NCI-H345 (cell line): ENCODE measurements at regions not wholly inside any gene's neighbourhood (a gene's known extent, or its start where the extent isn't known, plus 50 kb on each side); places are given as distances from the start of the nearest gene placed in this dataset.
"Not testable (repeated sequence)": the region's sequence is repeated elsewhere in the genome, so short reads cannot be mapped to it uniquely, and the experiment has no call there.

Experiments used
- DNase-seq: peaks from one replicate; lab custom pipeline; 2025; lab: John Stamatoyannopoulos, UW

DNA sequence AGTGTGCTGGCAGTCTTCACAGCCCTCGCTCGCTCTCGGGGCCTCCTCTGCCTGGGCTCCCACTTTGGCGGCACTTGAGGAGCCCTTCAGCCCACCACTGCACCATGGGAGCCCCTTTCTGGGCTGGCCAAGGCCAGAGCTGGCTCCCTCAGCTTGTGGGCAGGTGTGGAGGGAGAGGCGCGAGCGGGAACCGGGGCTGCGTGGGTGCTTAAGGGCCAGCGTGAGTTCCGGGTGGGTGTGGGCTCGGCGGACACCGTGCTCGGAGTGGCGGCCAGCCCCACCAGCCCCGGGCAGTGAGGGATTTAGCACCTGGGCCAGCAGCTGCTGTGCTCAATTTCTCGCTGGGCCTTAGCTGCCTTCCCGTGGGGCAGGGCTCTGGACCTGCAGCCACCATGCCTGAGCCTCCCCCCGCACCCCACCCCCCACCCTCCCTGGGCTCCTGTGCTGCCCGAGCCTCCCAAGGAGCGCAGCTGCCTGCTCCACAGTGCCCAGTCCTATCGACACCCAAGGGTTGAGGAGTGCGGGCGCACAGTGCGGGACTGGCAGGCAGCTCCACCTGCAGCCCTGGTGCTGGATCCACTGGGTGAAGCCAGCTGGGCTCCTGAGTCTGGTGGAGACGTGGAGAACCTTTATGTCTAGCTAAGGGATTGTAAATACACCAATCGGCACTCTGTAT, 684.4 kb upstream of the GOLIM4 start:
- DNase-seq, result not testable (repeated sequence)

DNA sequence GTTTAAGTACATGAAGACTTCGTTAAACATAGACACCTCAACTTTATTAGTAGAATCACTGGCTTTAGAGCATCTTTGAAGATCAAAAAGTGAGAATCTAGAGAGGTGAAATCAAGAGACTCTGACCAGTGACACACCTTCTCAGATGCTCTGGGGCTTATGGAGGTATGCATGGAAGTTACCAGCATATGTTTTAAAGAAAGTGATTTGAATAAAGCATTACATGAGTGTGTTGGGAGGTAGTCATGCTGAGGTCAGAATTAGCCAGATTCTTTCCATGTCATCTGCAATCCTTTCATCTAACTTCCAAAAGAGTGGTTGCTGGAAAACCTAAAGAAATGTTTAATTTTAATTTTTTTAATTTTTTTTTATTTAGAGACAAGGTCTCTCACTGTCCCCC, 658.0 kb upstream of the GOLIM4 start:
- no peak for DNase-seq

GRCh38 chr3:168752339-168752738, 656.6 kb upstream of the GOLIM4 start:
- DNase-seq, result no peak

GRCh38 chr3:168747697-168748096, 652.0 kb upstream of the GOLIM4 start:
- no peak for DNase-seq

DNA sequence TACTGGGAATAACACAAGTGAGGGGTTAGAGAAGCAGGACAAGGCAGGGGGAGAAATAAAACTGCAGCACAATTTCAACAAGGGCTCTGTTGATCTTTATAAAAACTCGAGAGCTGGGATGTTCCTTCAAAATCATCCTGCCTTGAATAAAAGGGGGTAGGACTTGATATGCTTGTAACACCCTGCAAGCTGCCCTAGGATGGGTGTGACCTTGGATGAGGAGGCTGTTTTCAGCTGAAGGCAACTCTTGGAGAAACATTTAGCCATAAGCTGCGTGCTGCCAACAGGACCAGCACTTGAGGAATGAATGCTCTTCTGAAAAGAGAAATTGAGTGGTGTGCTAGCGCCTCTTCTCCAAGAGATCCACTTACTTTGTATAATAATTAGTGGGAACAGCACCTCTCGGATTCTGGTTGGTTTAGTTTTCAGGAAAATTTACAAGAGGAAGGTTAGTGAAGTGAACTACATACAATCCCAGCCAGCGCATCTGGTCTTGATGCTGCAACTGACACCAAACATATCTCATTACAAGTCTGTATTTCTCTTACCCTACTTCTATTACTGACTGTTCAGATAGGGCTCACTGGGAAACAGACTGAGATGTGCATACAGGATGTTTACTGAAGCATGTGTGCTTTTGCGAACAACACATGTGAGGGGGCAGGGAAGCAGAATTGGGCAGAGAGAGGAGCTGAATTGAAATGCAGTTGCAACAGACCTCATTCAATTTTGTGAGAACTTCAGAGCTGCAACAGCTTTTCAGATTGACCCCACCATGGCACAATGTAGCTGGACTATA, 643.0 kb upstream of the GOLIM4 start:
- DNase-seq, result no peak

- DNase-seq, result no peak
Observed at GRCh38 chr3:168736202-168736601, 640.5 kb upstream of the GOLIM4 start.

DNA sequence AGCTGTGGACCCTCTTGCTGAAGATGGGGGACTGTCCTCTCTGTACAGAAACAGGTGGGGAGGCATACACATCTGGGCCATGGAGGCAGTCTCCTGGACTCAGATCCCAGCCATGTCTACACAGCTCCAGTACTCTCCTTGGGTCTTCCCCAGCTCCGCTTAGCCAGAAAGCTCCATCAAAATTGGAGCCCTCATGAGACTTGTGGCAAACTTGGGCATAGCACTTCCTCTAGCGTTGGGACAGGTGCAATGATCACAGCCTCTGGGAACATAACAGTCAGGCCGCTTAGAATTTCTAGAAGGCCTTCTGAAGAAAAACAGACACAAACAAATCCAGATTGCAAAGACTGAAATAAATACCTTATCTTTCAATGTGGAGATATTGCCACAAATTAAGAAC, 634.3 kb upstream of the GOLIM4 start:
- DNase-seq, result no peak

- DNase-seq, result no peak
Observed at GRCh38 chr3:168722091-168722490, 626.4 kb upstream of the GOLIM4 start.

DNA sequence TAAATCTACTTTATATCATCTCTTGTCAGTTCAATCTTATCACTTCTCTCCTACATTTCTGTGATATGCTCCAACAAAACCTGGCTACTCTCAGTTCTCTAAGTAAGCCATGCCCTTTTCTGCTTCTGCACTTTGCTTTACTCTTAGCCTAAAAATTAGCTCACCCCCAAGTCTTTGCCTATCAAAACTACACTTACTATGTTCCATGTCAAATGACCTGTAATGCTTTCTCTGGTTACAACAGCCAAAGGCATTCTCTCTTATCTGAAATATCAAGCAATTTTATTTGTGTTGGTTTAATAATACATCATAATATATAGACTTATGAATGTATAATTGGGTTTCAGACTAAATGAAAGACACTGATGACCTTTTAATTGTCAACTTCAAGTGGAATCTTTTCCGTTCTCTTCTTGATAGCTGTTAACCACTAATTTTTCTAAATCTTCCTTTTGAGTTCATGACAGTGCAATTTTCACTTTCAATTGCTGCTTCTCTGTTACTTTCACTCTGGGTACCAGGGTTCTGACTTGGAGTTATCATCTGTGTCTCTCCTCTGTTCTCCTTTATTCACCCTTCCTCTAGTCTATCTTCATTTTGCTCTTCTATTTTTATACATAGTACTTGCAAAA, 619.0 kb upstream of the GOLIM4 start:
- DNase-seq, result no peak

DNA sequence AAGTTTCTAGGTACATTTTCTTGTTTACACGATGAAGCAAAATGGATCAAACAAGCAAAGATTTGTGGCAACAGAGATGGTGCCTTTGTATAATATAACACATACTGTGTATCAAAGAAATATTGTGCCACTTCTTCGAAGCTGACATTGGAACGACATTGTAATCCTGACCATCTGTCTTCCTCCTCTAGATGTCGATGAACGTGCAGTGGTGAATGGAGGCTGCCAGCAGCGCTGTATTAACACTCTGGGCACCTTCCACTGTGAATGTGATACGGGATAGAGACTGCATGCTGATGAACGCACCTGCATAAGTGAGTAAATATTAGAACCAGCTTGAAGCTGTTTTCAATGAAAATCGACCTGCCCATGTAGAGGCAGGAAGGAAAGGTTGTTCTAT, 613.3 kb upstream of the GOLIM4 start:
- peak; percentile 25 for DNase-seq

DNA sequence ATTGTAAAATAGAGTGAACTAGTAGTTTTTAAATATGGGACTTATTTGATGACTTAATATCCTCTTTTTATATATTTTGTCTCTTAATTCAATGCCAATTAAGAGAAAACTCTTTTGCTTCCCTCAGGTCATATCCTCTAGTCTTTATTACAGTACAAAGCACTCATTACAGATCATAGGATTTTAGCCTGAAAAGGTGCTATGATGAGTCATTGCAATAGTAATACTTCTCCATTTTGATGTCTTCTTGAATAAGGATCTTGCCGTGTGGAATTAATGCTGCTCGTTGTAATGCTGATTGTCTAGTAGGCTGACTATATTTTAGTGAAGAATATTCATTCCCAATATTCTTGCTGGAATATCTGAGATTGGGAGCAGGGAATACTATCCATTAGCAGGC, 612.2 kb upstream of the GOLIM4 start:
- DNase-seq, result no peak

DNA sequence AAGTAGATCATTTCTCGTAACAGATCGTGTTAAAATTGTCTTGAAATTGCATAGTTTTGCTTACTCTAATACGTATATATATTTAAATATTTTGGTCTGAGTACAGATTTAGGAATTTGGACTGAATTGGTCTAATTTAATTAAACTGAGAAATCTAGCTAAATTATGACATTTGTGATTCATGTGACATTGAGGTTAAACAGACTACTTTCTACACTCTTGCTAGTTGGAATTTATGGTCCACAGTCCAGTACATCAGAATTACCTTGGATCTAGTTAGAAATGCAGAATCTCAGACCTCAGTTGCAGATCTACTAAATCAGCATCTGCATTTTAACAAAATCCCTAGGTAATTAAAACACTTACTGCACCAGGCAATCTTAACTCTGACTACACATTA, 609.7 kb upstream of the GOLIM4 start:
- DNase-seq, result no peak

GRCh38 chr3:168696051-168696450, 600.3 kb upstream of the GOLIM4 start:
- DNase-seq, result no peak

- DNase-seq, result no peak
Observed at GRCh38 chr3:168693870-168694269, 598.1 kb upstream of the GOLIM4 start.

DNA sequence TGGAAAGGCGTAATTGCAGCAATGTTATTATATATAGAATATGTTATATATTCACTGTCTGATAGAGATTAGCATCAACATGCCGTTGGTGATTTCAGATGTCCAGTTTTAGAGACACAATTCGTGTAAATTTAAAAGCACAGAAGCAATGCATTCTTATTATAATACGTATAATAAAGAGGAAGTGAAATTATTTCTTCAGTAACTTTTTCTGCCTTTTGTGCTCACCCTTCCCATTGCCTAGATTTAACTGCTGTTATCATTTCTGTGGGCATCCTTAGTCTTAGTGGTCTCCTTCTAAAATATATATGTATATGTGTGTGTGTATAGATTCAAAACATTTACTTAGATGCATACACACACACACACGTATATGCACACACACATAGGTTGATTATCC, 592.5 kb upstream of the GOLIM4 start:
- DNase-seq, result no peak

DNA sequence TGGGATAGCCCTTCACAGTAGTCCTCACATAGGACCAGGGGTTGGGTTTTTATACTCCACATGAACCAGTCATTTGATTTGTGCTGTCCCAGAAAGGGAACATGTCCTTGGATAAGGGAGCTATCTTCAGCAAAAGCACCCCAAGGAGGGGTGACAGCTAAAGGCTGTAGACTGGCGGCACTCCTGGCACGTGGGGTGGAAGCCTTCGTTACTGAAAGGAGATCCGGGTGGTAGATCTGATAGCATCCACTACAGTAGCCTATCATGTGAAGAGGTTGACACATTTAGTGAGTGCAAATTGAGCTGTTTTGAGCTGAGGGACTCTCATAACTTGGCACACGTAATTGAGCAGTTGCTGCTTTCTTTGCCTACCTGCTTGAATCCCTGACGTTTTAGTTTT, 588.8 kb upstream of the GOLIM4 start:
- no peak for DNase-seq

- DNase-seq, result no peak
Observed at GRCh38 chr3:168678730-168679129, 583.0 kb upstream of the GOLIM4 start.

DNA sequence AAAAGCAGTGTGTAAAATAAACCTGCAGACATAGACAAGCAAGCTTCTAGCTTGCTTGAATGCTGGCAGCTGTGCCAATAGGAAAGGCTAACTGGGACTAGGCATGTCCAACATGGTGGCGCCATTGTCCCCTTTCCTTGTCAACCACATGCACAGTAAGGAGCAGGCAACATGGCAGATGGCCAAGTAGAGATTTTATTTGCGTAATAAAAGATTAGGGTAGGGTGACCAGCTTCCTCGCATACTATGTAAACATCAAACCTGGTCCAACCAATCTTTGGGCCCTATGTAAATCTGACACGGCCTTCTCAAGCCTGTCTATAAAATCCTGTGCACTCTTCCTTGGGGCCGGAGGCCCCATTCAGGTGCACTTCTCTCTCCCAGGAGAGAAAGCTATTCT, 575.4 kb upstream of the GOLIM4 start:
- no peak for DNase-seq

DNA sequence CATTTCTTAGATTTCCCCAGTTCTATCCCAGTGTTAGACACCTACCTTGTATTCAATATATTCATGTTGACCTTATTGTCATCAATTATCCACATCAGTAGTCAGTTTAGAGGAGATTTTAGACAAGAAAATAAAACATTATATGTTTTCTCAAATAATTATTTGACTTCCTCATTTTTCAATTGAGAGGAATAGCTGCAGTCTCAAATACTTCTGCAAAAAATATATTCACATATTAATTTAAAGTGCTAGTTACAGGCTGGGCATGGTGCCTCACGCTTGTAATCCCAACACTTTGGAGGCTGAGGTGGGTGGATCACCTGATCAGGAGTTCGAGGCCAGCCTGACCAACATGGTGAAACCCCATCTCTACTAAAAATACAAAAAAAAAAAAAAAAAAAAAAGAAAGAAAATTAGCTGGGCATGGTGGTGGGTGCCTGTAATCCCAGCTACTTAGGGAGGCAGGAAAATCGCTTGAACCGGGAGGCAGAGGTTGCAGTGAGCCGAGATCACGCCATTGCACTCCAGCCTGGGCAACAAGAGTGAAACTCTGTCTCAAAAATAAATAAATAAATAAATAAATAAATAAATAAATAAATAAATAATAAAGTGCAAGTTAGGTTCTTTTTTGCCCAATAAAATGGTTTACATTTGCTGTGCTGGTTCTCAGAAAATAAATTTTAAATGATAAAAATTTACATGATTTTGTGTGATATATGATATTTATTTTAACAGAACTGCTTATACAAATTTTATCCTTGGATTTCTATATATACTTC, 565.3 kb upstream of the GOLIM4 start:
- not testable (repeated sequence) for DNase-seq

- DNase-seq, result no peak
Observed at GRCh38 chr3:168659015-168659414, 563.3 kb upstream of the GOLIM4 start.

DNA sequence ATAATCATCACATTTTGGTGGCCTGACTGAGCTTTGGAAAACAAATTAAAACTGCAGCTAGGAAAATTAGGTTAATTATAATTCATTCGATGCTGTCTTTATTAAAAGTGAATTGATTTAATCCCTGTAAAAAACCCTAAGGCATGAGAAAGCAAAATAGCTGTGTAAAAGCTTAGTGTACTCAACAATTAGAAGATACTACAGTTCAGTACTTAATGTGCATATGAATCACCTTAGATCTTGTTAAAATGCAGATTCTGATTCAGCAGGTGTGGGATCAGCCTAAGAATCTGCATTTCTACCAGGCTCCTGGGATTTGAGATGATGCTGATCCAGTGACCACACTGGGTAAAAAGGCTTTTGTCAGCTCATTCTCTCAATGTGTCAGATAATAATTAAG, 559.9 kb upstream of the GOLIM4 start:
- no peak for DNase-seq

DNA sequence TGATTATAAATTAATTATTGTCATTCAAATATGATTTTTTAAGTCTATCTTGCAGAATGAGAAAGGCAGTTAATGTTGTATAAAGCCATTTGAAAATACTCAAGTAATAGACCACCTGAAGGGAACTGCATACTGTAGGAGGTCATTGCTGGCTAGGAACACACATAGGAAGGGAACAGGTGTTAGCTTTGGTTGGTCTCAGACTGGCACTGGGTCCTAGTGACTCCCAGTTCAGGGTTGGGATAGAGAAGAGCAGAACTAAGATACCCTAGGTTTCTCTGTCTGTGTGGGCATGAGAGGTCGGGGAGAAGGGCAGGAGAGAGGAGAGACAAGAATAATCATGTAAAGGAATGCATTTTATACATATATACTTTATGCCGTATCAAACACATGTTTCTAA, 559.0 kb upstream of the GOLIM4 start:
- no peak for DNase-seq

- DNase-seq, result no peak
Observed at GRCh38 chr3:168653255-168653654, 557.5 kb upstream of the GOLIM4 start.
